Small intestine (tissue), 7 donors: ENCODE measurements at regions not wholly inside any gene's neighbourhood (a gene's known extent, or its start where the extent isn't known, plus 50 kb on each side); places are given as distances from the start of the nearest gene placed in this dataset.

Source experiments
- DNase-seq, 2 donors: peaks; one replicate each; pipeline versions ENCODE4 v3.0.0 to v3.0.0-alpha.2; 2013
- FAIRE-seq: peaks from 2 replicates; lab custom pipeline; 2012; peaks lifted over from hg19 to GRCh38; lab: Jason Lieb, UNC
- H3K27ac ChIP-seq, 3 donors: one replicate each; pipeline ENCODE4 v1.5.1; 2013; ENCODE audit warnings: low read length in 2 of 3, mild to moderate bottlenecking in 2 of 3, control low read depth in 1 of 3, inconsistent platforms in 1 of 3, low read depth in 1 of 3, moderate library complexity in 1 of 3
- H3K27me3 ChIP-seq, 3 donors: one replicate each; pipeline ENCODE4 v1.6.1; 2013; ENCODE audit warnings: low read length in 3 of 3, inconsistent platforms in 1 of 3; ENCODE audit not compliant: control insufficient read depth in 3 of 3, insufficient read depth in 3 of 3
- H3K36me3 ChIP-seq, 3 donors: one replicate each; pipeline ENCODE4 v1.6.1; 2013; ENCODE audit warnings: low read length in 3 of 3, inconsistent platforms in 1 of 3, low read depth in 1 of 3, mild to moderate bottlenecking in 1 of 3, moderate library complexity in 1 of 3; ENCODE audit not compliant: control insufficient read depth in 3 of 3, insufficient read depth in 2 of 3
- H3K4me1 ChIP-seq, 3 donors: one replicate each; pipeline ENCODE4 v1.6.1; 2013; ENCODE audit warnings: low read length in 2 of 3, inconsistent platforms in 1 of 3, low read depth in 1 of 3, mild to moderate bottlenecking in 1 of 3, moderate library complexity in 1 of 3; ENCODE audit not compliant: control insufficient read depth in 3 of 3, insufficient read depth in 2 of 3
- H3K4me3 ChIP-seq, 3 donors: one replicate each; pipeline ENCODE4 v1.5.1; 2013; ENCODE audit warnings: low read length in 3 of 3, control low read depth in 1 of 3, inconsistent platforms in 1 of 3, low read depth in 1 of 3, mild to moderate bottlenecking in 1 of 3, moderate library complexity in 1 of 3
- H3K9me3 ChIP-seq, 2 donors: one replicate each; pipeline ENCODE4 v1.6.1; 2013; ENCODE audit warnings: low read depth in 1 of 2, low read length in 1 of 2; ENCODE audit not compliant: control insufficient read depth in 2 of 2, insufficient read depth in 1 of 2
- WGBS, 3 donors: extraction: QIAGEN DNeasy Blood & Tissue Kit; methylation state at CpG; one replicate each; pipeline ENCODE4 v1.1.7; 2013; 5-methylcytosine and 5-hydroxymethylcytosine counted together
- donor health status: healthy with polysubstance abuse.
- donor health status: control.
- donor health status: control.
- donor health status: Bipolar disorder and iron deficiency.
- donor health status: healthy.

GRCh38 chr1:5385096-5385799, 607.0 kb downstream of the NPHP4 start:
- Histone ChIP-seq H3K4me3 (no peak overlapping the region), H3K27ac (no peak overlapping the region), H3K4me1 (no peaks in the 10 kb centered on the region), H3K27me3 (peaks cover 0 to 3% (median 0%) of the 10 kb centered on the region in 3 donors), H3K9me3 (no peaks in the 10 kb centered on the region), H3K36me3 (no peaks in the 10 kb centered on the region)
- no peak for DNase-seq
- WGBS, 3 donors = 76 to 78% (median 77%) methylated on average over 14 of the region's 14 CpGs
- no peak for FAIRE-seq

- peaks cover 0 to 2% (median 0%) of the 10 kb centered on the region in 3 donors for H3K27me3 ChIP-seq
- no peaks in the 10 kb centered on the region for H3K4me1 ChIP-seq
- H3K27ac ChIP-seq = no peak overlapping the region
- H3K9me3 ChIP-seq = no peaks in the 10 kb centered on the region
- DNase-seq = no peak
- FAIRE-seq = no peak
- WGBS, 3 donors = 71 to 79% (median 74%) methylated on average over 7 of the region's 7 CpGs
- no peak overlapping the region for H3K4me3 ChIP-seq
- no peaks in the 10 kb centered on the region for H3K36me3 ChIP-seq
Measured at GRCh38 chr1:5381491-5381890, 610.7 kb downstream of the NPHP4 start.

- Histone ChIP-seq H3K4me1 (no peaks in the 10 kb centered on the region), H3K27me3 (peaks cover 0 to 2% (median 0%) of the 10 kb centered on the region in 3 donors), H3K27ac (no peak overlapping the region), H3K36me3 (no peaks in the 10 kb centered on the region), H3K9me3 (no peaks in the 10 kb centered on the region), H3K4me3 (no peak overlapping the region)
- no peak for DNase-seq
- 87 to 90% (median 89%) methylated on average over 12 of the region's 12 CpGs for WGBS, 3 donors
- FAIRE-seq = no peak
Measured at GRCh38 chr1:5379176-5379759, 613.0 kb downstream of the NPHP4 start.

DNA sequence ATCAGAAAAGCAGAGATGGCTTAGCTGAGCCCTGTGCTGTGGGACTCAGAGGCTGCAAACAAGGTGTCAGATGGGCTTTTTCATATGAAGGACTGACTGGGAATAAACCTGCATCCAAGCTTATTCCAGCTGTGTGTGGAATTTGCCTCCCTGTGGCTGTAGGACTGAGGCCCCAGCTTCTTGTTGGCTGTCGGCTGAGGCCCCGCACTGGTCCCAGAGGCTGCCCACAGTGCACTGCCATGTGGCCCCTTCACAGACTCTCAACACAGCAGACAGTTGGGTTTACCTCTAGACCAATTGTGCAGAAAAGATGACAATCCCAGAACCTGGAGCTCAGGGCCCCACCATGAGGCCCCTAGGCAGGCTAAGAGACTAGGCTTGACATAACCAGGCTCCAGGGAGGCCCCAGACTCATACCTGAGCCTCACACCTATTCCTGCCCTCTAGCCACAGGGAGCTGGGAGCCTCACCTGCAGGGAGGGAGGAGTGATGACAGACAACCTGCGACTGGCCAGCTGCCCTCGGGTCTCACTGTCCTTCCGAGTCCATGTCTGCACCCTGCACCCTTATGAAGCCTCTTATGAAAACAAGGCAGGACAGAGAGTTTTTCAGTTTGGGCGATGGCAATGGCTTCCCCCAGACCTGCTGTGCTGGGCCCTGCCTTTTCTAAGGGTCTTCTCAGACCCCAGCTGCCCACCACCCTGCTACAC, 615.5 kb downstream of the NPHP4 start:
- 79 to 86% (median 83%) methylated on average over 6 of the region's 6 CpGs for WGBS, 3 donors
- no peaks in the 10 kb centered on the region for H3K4me1 ChIP-seq
- H3K9me3 ChIP-seq = peaks cover 0 to 7% of the 10 kb centered on the region in 2 donors
- FAIRE-seq (no peak), DNase-seq (no peak)
- H3K4me3 ChIP-seq = no peak overlapping the region
- H3K36me3 ChIP-seq = no peaks in the 10 kb centered on the region
- H3K27ac ChIP-seq = no peak overlapping the region
- peaks cover 0 to 2% (median 0%) of the 10 kb centered on the region in 3 donors for H3K27me3 ChIP-seq

- 84 to 89% (median 84%) methylated on average over 6 of the region's 6 CpGs for WGBS, 3 donors
- DNase-seq = no peak
- no peak for FAIRE-seq
Measured at GRCh38 chr1:5375481-5375880, 616.7 kb downstream of the NPHP4 start.

GRCh38 chr1:5374192-5374591, 618.0 kb downstream of the NPHP4 start:
- Histone ChIP-seq H3K4me3 (no peak overlapping the region), H3K27ac (no peak overlapping the region), H3K27me3 (peaks cover 0 to 2% (median 0%) of the 10 kb centered on the region in 3 donors), H3K9me3 (peaks cover 0 to 7% of the 10 kb centered on the region in 2 donors), H3K36me3 (no peaks in the 10 kb centered on the region), H3K4me1 (no peaks in the 10 kb centered on the region)
- no peak for FAIRE-seq
- WGBS, 3 donors = 74 to 84% (median 81%) methylated on average over 4 of the region's 4 CpGs
- DNase-seq = no peak

More at GRCh38 chr1:5375481-5375880, 616.7 kb downstream of the NPHP4 start:
- no peaks in the 10 kb centered on the region for H3K4me1 ChIP-seq
- peaks cover 0 to 7% of the 10 kb centered on the region in 2 donors for H3K9me3 ChIP-seq
- no peaks in the 10 kb centered on the region for H3K36me3 ChIP-seq
- H3K4me3 ChIP-seq = no peak overlapping the region
- peaks cover 0 to 2% (median 0%) of the 10 kb centered on the region in 3 donors for H3K27me3 ChIP-seq
- H3K27ac ChIP-seq = no peak overlapping the region

GRCh38 chr1:5373281-5373680, 618.9 kb downstream of the NPHP4 start:
- 84 to 92% (median 91%) methylated on average over 4 of the region's 4 CpGs for WGBS, 3 donors
- Histone ChIP-seq H3K9me3 (peaks cover 0 to 7% of the 10 kb centered on the region in 2 donors), H3K27me3 (peaks cover 0 to 2% (median 0%) of the 10 kb centered on the region in 3 donors), H3K4me1 (no peaks in the 10 kb centered on the region), H3K4me3 (no peak overlapping the region), H3K27ac (no peak overlapping the region), H3K36me3 (no peaks in the 10 kb centered on the region)
- FAIRE-seq = no peak
- no peak for DNase-seq

DNA sequence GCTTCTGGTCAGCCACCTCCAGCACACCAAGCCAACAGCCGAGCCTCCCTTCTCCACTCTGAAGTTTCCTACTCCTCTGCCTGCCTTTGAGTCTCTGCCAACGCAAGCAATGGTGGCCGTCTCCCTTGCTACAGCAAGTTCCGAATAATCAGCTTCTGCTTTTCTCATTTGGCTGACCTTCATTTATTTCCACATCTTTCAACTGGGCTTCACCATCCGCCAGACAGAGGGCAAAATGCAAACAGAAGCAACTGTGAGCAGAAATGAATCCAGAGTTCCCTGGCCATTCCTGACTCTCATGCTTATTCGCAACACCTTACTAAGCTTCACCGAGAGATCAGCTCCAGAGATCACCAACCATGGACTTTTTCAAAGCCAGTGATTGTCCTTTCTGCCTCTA, 621.0 kb downstream of the NPHP4 start:
- DNase-seq (no peak), FAIRE-seq (no peak)
- Histone ChIP-seq H3K4me1 (no peaks in the 10 kb centered on the region), H3K27ac (no peak overlapping the region), H3K27me3 (peaks cover 0 to 5% (median 0%) of the 10 kb centered on the region in 3 donors), H3K36me3 (no peaks in the 10 kb centered on the region), H3K4me3 (no peak overlapping the region), H3K9me3 (peaks cover 0 to 7% of the 10 kb centered on the region in 2 donors)
- 87 to 90% (median 89%) methylated on average over 7 of the region's 7 CpGs for WGBS, 3 donors
